ENCODE measurements at regions not wholly inside any gene's neighbourhood (a gene's known extent, or its start where the extent isn't known, plus 50 kb on each side); places are given as distances from the start of the nearest gene placed in this dataset.

- H4K5ac ChIP-seq (ENCODE audit: insufficient read length, low read depth, low read length) = no peak overlapping the region
- no peak overlapping the region for H3K18ac ChIP-seq (ENCODE audit: insufficient read length, low read depth, low read length)
- H4K8ac ChIP-seq (replicated peaks; ENCODE audit: insufficient read length, low read depth, low read length) = no peak overlapping the region
- H3K27ac Mint-ChIP-seq = no peak overlapping the region; a peak in 1 of 7 replicates
- H3K9ac ChIP-seq (ENCODE audit: extremely low read depth, insufficient read length, low read length) = no peak overlapping the region
- no peak overlapping the region for H2BK15ac ChIP-seq (ENCODE audit: low read depth, low read length)
- H3K27me3 Mint-ChIP-seq (ENCODE audit: low read depth) = no peaks in the 10 kb centered on the region
- H3K4me1 ChIP-seq (ENCODE audit: insufficient read depth, low read length) = no peaks in the 10 kb centered on the region
- no peaks in the 10 kb centered on the region for H3K9me3 ChIP-seq (ENCODE audit: control insufficient read depth, low read depth, low read length)
- H2BK120ac ChIP-seq (ENCODE audit: low read depth, low read length, poor library complexity, severe bottlenecking) = no peak overlapping the region
- no peak overlapping the region for H3K4me3 Mint-ChIP-seq
- H2BK20ac ChIP-seq (ENCODE audit: low read depth, low read length, poor library complexity, severe bottlenecking) = no peak overlapping the region
- no peak overlapping the region for H4K91ac ChIP-seq (ENCODE audit: insufficient read length, low read depth, low read length)
- no peak overlapping the region for H3K27ac ChIP-seq (ENCODE audit: insufficient read length, low read depth, low read length)
- no peaks in the 10 kb centered on the region for H3K23me2 ChIP-seq (ENCODE audit: insufficient read length, low read depth, low read length, poor library complexity, severe bottlenecking)
- no peaks in the 10 kb centered on the region for H3K79me2 ChIP-seq (ENCODE audit: insufficient read depth, low read length)
- H3K14ac ChIP-seq (ENCODE audit: insufficient read depth, low read length) = no peak overlapping the region
- no peak overlapping the region for H3K4me2 ChIP-seq (ENCODE audit: insufficient read depth, insufficient read length, low read length)
- no peak overlapping the region for H3K4ac ChIP-seq (ENCODE audit: low read depth, low read length)
- H3K9me3 Mint-ChIP-seq = no peaks in the 10 kb centered on the region
- no peak for TF ChIP-seq CTCF (conservative IDR thresholded peaks at IDR 0.05)
- peaks cover 0 to 5% (median 0%) of the 10 kb centered on the region in 3 experiments; a peak in 1 of 7 replicates for H3K36me3 Mint-ChIP-seq (ENCODE audit: insufficient read depth in 1 of 3, low read depth in 3 of 3)
- H4K20me1 ChIP-seq (ENCODE audit: control insufficient read depth, insufficient read depth, insufficient read length) = no peaks in the 10 kb centered on the region
- H2AFZ ChIP-seq (ENCODE audit: low read length) = no peak overlapping the region
- no peak overlapping the region for H3T11ph ChIP-seq (ENCODE audit: low read length)
- no peaks in the 10 kb centered on the region for H3K27me3 ChIP-seq (ENCODE audit: insufficient read depth, low read length)
- no CpG with 5 or more reads among the region's 4 CpGs for WGBS (ENCODE audit: extremely low coverage, insufficient read length, low lambda C conversion rate)
- no peak overlapping the region for H3K56ac ChIP-seq (ENCODE audit: insufficient read length, low read depth, low read length)
- H3K79me1 ChIP-seq (ENCODE audit: insufficient read depth, low read depth, low read length, poor library complexity, severe bottlenecking) = no peaks in the 10 kb centered on the region
- no peak overlapping the region for H2AK5ac ChIP-seq (ENCODE audit: insufficient read length, low read length)
- no peaks in the 10 kb centered on the region for H3K4me1 Mint-ChIP-seq
- no peak overlapping the region for H2BK12ac ChIP-seq (ENCODE audit: insufficient read length, low read depth, low read length)
- H2BK5ac ChIP-seq (ENCODE audit: insufficient read length, low read length) = no peak overlapping the region
- DNase-seq = no peak
- no peak overlapping the region for H3K23ac ChIP-seq (ENCODE audit: insufficient read length, low read depth, low read length)
Observed at GRCh38 chr6:88442737-88443136, 276.6 kb upstream of the CNR1 start.

Data from H9 (cell line).